ENCODE measurements at regions not wholly inside any gene's neighbourhood (a gene's known extent, or its start where the extent isn't known, plus 50 kb on each side); places are given as distances from the start of the nearest gene placed in this dataset.
"Not testable (repeated sequence)": the region's sequence is repeated elsewhere in the genome, so short reads cannot be mapped to it uniquely, and the experiment has no call there.

DNA sequence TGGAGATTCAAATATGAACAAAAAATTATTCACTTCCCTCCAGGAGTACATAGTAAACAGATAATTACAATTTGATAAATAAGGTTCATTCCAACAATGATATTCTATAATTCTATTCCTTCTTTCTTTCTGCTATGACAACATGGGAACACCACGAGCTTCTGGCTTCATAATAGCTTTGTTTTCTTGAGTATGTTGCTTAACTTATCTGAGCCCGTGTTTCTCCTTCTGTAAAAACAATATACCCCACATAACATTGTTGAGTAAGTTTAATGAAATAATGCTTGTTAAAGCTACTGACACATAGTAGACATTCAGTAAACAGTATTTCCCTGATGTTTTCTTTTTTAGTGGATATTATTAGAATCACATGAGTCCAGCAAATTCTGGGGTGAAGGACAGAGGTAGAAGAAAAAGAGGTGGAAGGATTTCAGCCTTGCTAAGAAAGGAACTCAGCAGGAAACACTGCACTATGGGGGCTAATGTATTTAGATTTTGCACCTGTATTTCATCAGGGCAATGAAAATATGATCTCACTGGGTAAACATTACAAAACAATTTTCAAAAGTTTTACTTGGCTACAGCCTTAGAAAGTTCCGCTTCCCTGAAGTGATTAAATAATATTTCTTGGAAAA lies 430.8 kb upstream of the C1orf87 start:
- CTCF ChIA-PET: no interaction called here
- POLR2A ChIA-PET: no interaction called here

DNA sequence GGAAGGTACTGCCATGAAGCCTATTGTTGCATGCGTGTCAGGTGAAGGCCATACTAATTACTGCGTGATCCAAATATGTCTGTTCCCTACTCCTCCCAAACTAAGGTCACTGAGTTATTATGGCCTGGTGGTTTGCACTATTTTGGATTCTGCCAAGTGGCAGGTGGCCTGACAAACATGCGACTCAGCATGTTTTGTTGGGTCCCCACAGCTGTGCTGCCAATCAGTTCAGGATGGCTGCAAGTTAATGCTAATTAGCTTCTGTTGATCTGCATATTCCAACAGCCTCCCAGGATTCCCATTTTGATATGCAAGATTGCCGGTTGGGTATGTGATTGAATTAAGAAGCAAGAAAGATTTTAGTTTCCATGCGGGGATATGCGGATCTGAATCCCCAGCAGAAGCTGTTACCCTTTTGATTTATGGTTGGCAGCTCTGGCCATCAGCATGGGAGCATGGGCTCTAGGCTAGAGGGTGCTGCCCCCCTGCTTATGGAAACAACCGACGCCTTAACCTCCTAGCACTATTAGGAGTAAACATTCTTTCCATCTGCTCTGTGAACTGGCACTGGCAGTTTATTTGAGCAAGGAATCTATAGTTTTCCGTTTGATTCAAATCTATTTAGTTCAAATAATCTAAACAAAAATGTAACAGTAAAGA lies 429.8 kb upstream of the C1orf87 start:
- POLR2A ChIA-PET: no interaction called here
- CTCF ChIA-PET: no interaction called here

DNA sequence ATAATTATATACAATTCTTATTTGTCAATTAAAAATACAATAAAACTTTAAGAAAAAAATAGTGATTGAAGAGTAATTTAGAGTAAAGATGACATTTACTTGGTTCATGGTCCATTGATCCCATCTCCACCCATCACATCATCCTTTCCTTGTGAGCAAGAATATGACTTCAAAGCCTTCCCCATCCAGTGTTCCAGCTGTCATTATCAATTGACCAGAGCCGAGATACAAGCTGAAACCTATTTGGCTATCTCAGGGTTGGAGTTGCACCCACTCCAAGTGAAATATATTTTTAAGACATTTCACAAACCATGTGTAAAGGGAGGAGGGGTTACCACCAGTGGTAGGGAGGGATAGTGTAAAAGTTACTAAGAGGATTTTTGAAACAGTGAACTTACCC lies 428.9 kb upstream of the C1orf87 start:
- ChIA-PET CTCF (no interaction called here), POLR2A (no interaction called here)

DNA sequence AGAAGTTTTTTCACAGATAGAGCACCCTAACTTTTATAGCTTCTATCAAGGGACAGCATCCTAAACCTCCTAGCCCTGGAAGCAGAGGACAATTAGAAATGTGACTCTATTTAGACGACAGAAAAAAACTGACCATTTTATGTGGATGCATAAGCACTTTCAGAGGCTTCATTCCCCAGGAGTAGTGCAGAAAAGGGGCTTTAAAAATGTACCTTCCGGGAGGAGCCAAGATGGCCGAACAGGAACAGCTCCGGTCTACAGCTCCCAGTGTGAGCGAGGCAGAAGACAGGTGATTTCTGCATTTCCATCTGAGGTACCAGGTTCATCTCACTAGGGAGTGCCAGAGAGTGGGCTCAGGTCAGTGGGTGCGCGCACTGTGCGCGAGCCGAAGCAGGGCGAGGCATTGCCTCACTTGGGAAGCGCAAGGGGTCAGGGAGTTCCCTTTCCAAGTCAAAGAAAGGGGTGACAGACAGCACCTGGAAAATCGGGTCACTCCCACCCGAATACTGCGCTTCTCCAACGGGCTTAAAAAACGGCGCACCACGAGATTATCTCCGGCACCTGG lies 416.4 kb upstream of the C1orf87 start:
- CTCF ChIA-PET, POLR2A ChIA-PET: not testable (repeated sequence)

GRCh38 chr1:60488847-60489246 lies 415.3 kb upstream of the C1orf87 start:
- CTCF ChIA-PET: no interaction called here
- POLR2A ChIA-PET: no interaction called here

- POLR2A ChIA-PET: no interaction called here
- CTCF ChIA-PET: no interaction called here
These were observed 414.2 kb upstream of the C1orf87 start for GRCh38 chr1:60487565-60488345.

DNA sequence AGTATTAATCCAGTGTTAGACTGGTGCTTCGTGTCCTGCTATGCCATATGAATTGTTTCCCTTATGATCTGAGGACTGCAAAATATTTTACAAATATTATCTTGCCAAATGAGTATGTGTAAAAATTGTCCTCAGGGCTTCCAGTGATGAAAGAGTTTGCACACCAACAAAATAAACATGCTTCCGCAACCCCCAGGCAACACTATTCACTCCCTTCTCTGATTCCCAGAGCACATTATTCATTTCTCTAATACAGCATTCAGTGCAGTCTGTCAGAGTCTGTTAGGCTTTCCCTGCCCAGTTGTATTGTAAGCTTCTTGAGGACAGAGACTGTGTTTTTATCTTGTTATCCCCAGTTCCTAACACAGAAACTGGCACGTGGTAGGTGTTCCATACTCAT lies 409.9 kb upstream of the C1orf87 start:
- POLR2A ChIA-PET: no interaction called here
- CTCF ChIA-PET: no interaction called here

GRCh38 chr1:60470246-60470645 lies 396.7 kb upstream of the C1orf87 start:
- CTCF ChIA-PET: no interaction called here
- POLR2A ChIA-PET: no interaction called here

DNA sequence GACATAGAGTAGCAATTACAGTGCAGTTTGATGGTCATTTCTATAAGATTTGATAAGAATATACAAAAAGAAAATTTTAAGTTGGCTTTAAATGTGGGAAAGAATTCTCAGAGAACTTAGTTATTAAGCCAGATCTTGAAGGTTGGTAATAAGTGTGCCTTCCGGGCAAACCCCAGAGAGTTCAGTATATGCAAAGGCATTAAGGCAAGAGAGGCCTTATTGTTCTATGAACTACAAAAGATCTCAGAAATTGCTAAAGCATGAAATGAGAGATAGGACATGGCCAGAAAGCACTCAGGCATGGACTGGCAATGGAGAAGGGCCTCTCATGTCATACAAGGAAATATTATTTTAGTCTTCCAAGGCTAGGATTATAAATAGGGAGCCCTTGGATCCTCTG lies 390.2 kb upstream of the C1orf87 start:
- CTCF ChIA-PET: no interaction called here
- POLR2A ChIA-PET: no interaction called here

DNA sequence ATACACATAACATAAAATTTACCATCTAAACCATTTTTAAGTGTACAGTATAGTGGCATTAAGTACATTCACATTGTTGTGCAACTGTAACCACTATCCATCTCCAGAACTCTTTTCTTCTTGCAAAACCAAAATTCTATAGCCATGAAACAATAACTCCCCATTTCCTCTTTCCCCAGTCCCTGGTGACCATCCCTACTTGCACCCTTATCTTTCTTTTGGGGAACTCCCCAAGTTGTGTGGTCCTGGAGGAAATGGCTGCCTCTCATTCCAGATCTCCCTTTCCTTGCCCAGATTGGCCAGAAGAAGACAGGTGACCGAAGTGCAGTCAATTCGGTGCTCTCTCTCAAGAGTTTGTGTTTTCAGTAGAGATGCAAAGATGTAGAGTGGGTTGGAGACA lies 389.6 kb upstream of the C1orf87 start:
- ChIA-PET POLR2A (no interaction called here), CTCF (no interaction called here)

DNA sequence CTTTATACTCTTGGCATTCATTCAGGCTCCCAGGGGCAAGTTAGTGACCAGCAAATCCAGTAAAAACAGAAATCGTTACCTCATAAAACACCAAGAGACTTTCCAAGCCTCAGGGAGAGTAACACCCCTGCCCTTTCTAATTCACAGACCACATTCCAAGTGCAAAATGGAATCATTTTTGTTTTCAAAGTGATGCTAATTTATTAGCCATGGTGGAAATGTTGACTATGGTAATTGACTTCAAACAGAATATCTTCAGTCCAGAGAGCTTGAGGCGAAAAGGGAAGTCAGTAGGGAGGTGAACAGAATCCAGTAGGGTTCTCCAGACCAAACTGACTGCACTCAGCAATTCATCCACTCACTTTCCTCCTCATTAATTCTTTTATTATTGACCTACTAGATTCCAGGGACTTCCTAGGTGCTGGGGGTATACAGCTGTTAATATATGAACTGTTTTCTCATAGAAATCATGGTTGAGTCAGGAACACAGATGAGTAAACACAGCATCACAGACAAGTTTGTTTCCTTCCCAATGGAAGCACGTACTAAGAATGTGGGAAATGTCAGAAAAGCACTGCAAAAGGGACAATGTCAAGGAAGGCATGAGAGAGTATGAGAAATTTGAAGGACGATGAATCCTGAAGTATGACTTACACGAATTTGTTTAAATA lies 388.5 kb upstream of the C1orf87 start:
- ChIA-PET CTCF (no interaction called here), POLR2A (no interaction called here)

DNA sequence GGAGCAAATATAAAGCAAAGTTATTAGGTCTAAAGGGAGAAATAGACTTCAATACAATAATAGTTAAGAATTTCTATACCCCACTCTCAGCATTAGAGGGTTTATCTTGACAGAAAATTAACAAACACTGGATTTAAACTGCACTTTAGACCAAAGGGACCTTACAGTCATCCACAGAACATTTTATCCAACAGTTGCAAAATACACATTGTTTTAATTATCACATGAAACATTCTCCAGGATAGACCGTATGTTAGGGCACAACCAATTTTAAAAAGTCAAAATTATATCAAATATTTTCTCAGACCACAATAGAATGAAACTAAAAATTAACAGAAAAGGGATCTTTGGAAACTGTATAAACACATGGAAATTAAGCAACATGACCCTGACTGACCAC lies 384.5 kb upstream of the C1orf87 start:
- ChIA-PET POLR2A (no interaction called here), CTCF (no interaction called here)

- ChIA-PET POLR2A (no interaction called here), CTCF (no interaction called here)
These were observed 376.3 kb upstream of the C1orf87 start for GRCh38 chr1:60449876-60450275.

- CTCF ChIA-PET: no interaction called here
These were observed 375.3 kb upstream of the C1orf87 start for GRCh38 chr1:60448850-60449249.

DNA sequence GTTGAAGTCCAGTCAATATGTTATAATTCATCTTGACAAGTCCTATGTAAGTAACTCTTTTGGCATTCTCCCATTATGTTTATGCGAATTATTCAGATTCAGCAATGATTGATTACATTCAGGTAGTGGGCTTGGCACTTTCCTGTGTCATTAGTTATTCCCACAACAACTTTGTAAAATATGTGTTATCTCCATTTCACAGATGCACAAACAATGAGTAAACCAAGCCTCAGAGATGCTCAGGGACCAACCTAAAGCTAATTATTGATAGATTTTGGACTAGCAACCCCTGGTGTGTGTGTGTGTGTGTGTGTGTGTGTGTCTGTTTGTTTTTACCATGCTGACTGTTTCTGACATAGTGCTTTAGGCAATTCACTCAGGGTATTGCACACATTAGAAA lies 371.1 kb upstream of the C1orf87 start:
- ChIA-PET CTCF (interaction anchor here (0.6 kb wide), 1 partner anchor 9 kb away, joined by 4 read pairs; no protein-coding TSS in a partner anchor), POLR2A (no interaction called here)

More at GRCh38 chr1:60448850-60449249, 375.3 kb upstream of the C1orf87 start:
- POLR2A ChIA-PET: no interaction called here

DNA sequence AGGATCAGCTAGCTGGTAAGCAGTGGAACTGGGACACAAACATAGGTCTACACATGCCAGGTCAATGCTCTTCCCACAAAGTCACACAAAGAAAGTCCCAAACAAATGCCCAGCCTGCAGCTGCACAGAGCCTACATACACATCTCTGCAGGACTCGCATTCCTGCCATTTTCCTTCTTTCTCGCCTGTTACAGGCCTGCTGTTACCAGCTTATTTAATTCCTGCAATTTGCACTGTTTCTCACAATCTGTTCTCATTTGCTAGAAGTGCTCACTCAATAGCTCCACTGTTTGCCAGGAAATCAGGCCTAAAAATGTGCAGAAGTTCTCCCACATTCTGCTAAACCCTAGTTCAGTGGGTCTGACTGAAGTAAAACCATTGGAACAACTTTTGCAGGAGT lies 362.6 kb upstream of the C1orf87 start:
- CTCF ChIA-PET: interaction anchor here (0.6 kb wide), 1 partner anchor 8 kb away, joined by 4 read pairs; no protein-coding TSS in a partner anchor
- POLR2A ChIA-PET: no interaction called here

- CTCF ChIA-PET: no interaction called here
- POLR2A ChIA-PET: no interaction called here
These were observed 358.0 kb upstream of the C1orf87 start for GRCh38 chr1:60431593-60431992.

GRCh38 chr1:60430375-60430774 lies 356.8 kb upstream of the C1orf87 start:
- ChIA-PET CTCF (no interaction called here), POLR2A (no interaction called here)

DNA sequence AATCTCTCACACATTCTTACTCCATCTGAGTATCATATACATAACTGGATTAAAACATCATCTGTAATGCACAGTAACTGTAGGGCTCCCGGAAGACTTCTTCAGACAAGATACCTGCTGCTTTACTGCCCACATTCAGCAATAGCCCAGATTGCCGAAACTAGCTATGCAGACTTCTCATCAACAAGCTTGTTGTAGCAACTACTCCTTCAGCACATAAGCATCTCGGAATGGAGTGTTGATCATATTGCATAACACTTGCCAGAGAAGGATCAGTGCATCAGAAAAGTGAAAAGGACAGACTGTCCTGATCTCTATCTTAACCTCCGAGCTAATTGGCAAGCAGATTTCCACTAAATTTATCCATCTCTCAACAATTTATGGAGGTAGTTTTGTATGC lies 354.6 kb upstream of the C1orf87 start:
- CTCF ChIA-PET: no interaction called here
- POLR2A ChIA-PET: no interaction called here

GRCh38 chr1:60427701-60428100 lies 354.1 kb upstream of the C1orf87 start:
- ChIA-PET POLR2A (no interaction called here), CTCF (no interaction called here)

DNA sequence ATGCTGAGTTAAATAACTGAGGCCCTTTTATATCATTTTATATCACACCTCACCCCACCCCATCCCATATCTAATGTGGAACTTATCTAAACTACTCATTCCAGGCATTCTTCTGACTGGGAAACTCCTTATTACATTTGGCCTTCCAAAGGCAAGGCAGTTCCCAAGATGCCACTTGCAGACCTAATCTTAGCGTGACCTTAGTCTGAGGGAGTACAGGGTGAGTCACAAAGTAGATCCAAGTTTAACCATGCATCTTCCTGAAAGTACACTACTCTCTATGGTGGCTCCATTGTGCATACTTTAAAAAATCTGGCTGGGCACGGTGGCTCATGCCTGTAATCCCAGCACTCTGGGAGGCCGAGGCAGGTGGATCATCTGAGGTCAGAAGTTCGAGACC lies 353.6 kb upstream of the C1orf87 start:
- CTCF ChIA-PET: no interaction called here
- POLR2A ChIA-PET: no interaction called here
